H1 (cell line): ENCODE measurements at regions not wholly inside any gene's neighbourhood (a gene's known extent, or its start where the extent isn't known, plus 50 kb on each side); places are given as distances from the start of the nearest gene placed in this dataset.

Source experiments
- CTCF ChIA-PET: fragments of 300-600 bp; sonication (Branson Sonifier 250); formaldehyde crosslinking; loops from one replicate; lab custom pipeline; 2021; ENCODE audit not compliant: partially characterized antibody; lab: Charles Lee
- POLR2A ChIA-PET: fragments of 300-600 bp; sonication (Branson Sonifier 250); formaldehyde crosslinking; loops from one replicate; lab custom pipeline; 2021; ENCODE audit warnings: inconsistent platforms; ENCODE audit not compliant: partially characterized antibody; lab: Charles Lee
- DNase-seq, 2 experiments: peaks; one replicate each; pipeline versions ENCODE4 v3.0.0 to v3.0.0-alpha.2; 2010 to 2022; ENCODE audit warnings: low spot score in 2 of 2, low read depth in 1 of 2, mixed read lengths in 1 of 2
- FAIRE-seq: peaks from 2 replicates; lab custom pipeline; 2011; peaks lifted over from hg19 to GRCh38; lab: Jason Lieb, UNC
- H2AFZ ChIP-seq: 2 replicates; pipeline ENCODE4 v1.8.1; 2012; ENCODE audit warnings: low read length, inconsistent platforms
- H2AK5ac ChIP-seq: 2 replicates; pipeline ENCODE4 v1.6.1; 2013; ENCODE audit warnings: low read depth, low read length
- H2BK120ac ChIP-seq: replicated peaks from 2 replicates; pipeline ENCODE3; 2013; ENCODE audit warnings: low read depth, low read length, inconsistent platforms
- H2BK12ac ChIP-seq: 2 replicates; pipeline ENCODE4 v1.6.1; 2013; ENCODE audit warnings: low read depth, low read length
- H2BK15ac ChIP-seq: 2 replicates; pipeline ENCODE4 v1.6.1; 2013; ENCODE audit warnings: low read length
- H2BK20ac ChIP-seq: 2 replicates; pipeline ENCODE4 v1.6.1; 2013; ENCODE audit warnings: low read length
- H2BK5ac ChIP-seq: 2 replicates; pipeline ENCODE4 v1.6.1; 2013; ENCODE audit warnings: low read depth, low read length
- H3K14ac ChIP-seq: 2 replicates; pipeline ENCODE4 v1.6.1; 2013; ENCODE audit warnings: inconsistent platforms; ENCODE audit not compliant: insufficient read length
- H3K18ac ChIP-seq: 2 replicates; pipeline ENCODE4 v1.6.1; 2013; ENCODE audit warnings: low read length; ENCODE audit errors: extremely low read depth
- H3K23ac ChIP-seq: 2 replicates; pipeline ENCODE4 v1.6.1; 2013; ENCODE audit warnings: inconsistent platforms; ENCODE audit not compliant: insufficient read length
- H3K23me2 ChIP-seq: 2 replicates; pipeline ENCODE4 v1.6.1; 2013; ENCODE audit warnings: low read depth, low read length
- H3K27ac ChIP-seq: 2 replicates; pipeline ENCODE4 v1.6.1; 2011; ENCODE audit warnings: low read depth, low read length, inconsistent platforms
- H3K27me3 ChIP-seq, 4 experiments: replicated peaks in 1 of 4; 1 replicate in 1 of 4; 2 replicates in 3 of 4; pipeline versions ENCODE4 v1.6.1 to v1.8.1; 2011 to 2013; ENCODE audit warnings: low read length in 3 of 4, mild to moderate bottlenecking in 3 of 4, inconsistent platforms in 2 of 4, mixed read lengths in 2 of 4, moderate library complexity in 1 of 4; ENCODE audit not compliant: control insufficient read depth in 3 of 4, insufficient read depth in 3 of 4; ENCODE audit errors: extremely low read depth in 1 of 4
- H3K36me3 ChIP-seq, 4 experiments: 2 replicates each; pipeline versions ENCODE4 v1.6.1 to v1.8.1; 2011 to 2013; ENCODE audit warnings: mild to moderate bottlenecking in 4 of 4, low read length in 3 of 4, moderate library complexity in 2 of 4, control low read depth in 1 of 4, inconsistent platforms in 1 of 4; ENCODE audit not compliant: insufficient read depth in 4 of 4, control insufficient read depth in 2 of 4
- H3K4ac ChIP-seq: replicated peaks from 2 replicates; pipeline ENCODE3; 2013; ENCODE audit warnings: low read length, low read depth, mixed read lengths, inconsistent platforms; ENCODE audit not compliant: insufficient read length
- H3K4me1 ChIP-seq, 4 experiments: replicated peaks in 1 of 4; 1 replicate in 1 of 4; 2 replicates in 3 of 4; pipeline versions ENCODE4 v1.6.1 to v1.8.1; 2011 to 2013; ENCODE audit warnings: low read length in 3 of 4, inconsistent platforms in 2 of 4, mixed read lengths in 1 of 4; ENCODE audit not compliant: insufficient read depth in 4 of 4, control insufficient read depth in 3 of 4
- H3K4me2 ChIP-seq, 2 experiments: 2 replicates each; pipeline versions ENCODE4 v1.6.1 to v1.8.1; 2011 to 2013; ENCODE audit warnings: low read depth in 2 of 2, low read length in 2 of 2, control low read depth in 1 of 2, inconsistent platforms in 1 of 2, mild to moderate bottlenecking in 1 of 2; ENCODE audit not compliant: insufficient read depth in 1 of 2
- H3K4me3 ChIP-seq, 4 experiments: fragments of 200-600, 300-600 bp in 1 of 4; sonication (generic), shearing (Covaris generic), sonication (Bioruptor Twin) in 1 of 4; 2 replicates each; pipeline versions ENCODE4 v1.5.1 to v1.8.1; 2011 to 2016; ENCODE audit warnings: low read length in 4 of 4, low read depth in 3 of 4, control low read depth in 2 of 4, inconsistent platforms in 2 of 4, mild to moderate bottlenecking in 2 of 4, mixed read lengths in 1 of 4, moderate library complexity in 1 of 4; ENCODE audit not compliant: insufficient read depth in 2 of 4; ENCODE audit errors: extremely low read depth in 1 of 4
- H3K56ac ChIP-seq: replicated peaks from 2 replicates; pipeline ENCODE3; 2013; ENCODE audit warnings: low read depth, mild to moderate bottlenecking, mixed read lengths, low read length, inconsistent platforms; ENCODE audit not compliant: insufficient read length
- H3K79me1 ChIP-seq: 2 replicates; pipeline ENCODE4 v1.6.1; 2013; ENCODE audit warnings: low read depth, low read length, control low read depth
- H3K79me2 ChIP-seq, 2 experiments: 2 replicates each; pipeline versions ENCODE4 v1.6.1 to v1.8.1; 2012 to 2013; ENCODE audit warnings: low read length in 2 of 2, mild to moderate bottlenecking in 2 of 2, inconsistent platforms in 1 of 2; ENCODE audit not compliant: insufficient read depth in 2 of 2, control insufficient read depth in 1 of 2
- H3K9ac ChIP-seq, 4 experiments: replicated peaks in 1 of 4; 1 replicate in 1 of 4; 2 replicates in 3 of 4; pipeline versions ENCODE4 v1.6.1 to v1.8.1; 2011 to 2013; ENCODE audit warnings: low read depth in 3 of 4, low read length in 3 of 4, control low read depth in 2 of 4, mild to moderate bottlenecking in 2 of 4, moderate library complexity in 2 of 4, inconsistent platforms in 1 of 4; ENCODE audit errors: extremely low read depth in 1 of 4
- H3K9me3 ChIP-seq, 2 experiments: 2 replicates each; pipeline versions ENCODE4 v1.6.1 to v1.8.1; 2012 to 2013; ENCODE audit warnings: mild to moderate bottlenecking in 2 of 2, moderate library complexity in 2 of 2, control low read depth in 1 of 2, inconsistent platforms in 1 of 2, low read depth in 1 of 2, low read length in 1 of 2, mixed read lengths in 1 of 2; ENCODE audit not compliant: insufficient read depth in 2 of 2
- H4K20me1 ChIP-seq, 2 experiments: replicated peaks in 1 of 2; 2 replicates each; pipeline versions ENCODE3 to v1.8.1; 2011 to 2013; ENCODE audit warnings: inconsistent platforms in 2 of 2, low read length in 2 of 2, mild to moderate bottlenecking in 1 of 2; ENCODE audit not compliant: insufficient read depth in 2 of 2, control insufficient read depth in 1 of 2
- H4K5ac ChIP-seq: 2 replicates; pipeline ENCODE4 v1.6.1; 2013; ENCODE audit warnings: low read length, low read depth, mixed read lengths, inconsistent platforms; ENCODE audit not compliant: insufficient read length
- H4K8ac ChIP-seq: 2 replicates; pipeline ENCODE4 v1.8.0; 2013; ENCODE audit warnings: mild to moderate bottlenecking, moderate library complexity, low read length, inconsistent platforms; ENCODE audit not compliant: insufficient read depth; ENCODE audit errors: extremely low read depth
- H4K91ac ChIP-seq: replicated peaks from 2 replicates; pipeline ENCODE3; 2013; ENCODE audit warnings: low read length, mixed read lengths, inconsistent platforms; ENCODE audit not compliant: insufficient read length
- EP300 ChIP-seq, 2 experiments: IDR thresholded peaks; 1 replicate in 1 of 2; 2 replicates in 1 of 2; pipeline ENCODE4 v1.6.1; 2011 to 2012; ENCODE audit warnings: low read depth in 2 of 2, low read length in 2 of 2, mild to moderate bottlenecking in 2 of 2, borderline replicate concordance in 1 of 2, inconsistent platforms in 1 of 2, moderate library complexity in 1 of 2
- KDM4A ChIP-seq: IDR thresholded peaks from one replicate; pipeline ENCODE4 v1.7.1; 2012; ENCODE audit warnings: low read depth, mild to moderate bottlenecking, moderate library complexity, low read length, inconsistent platforms; ENCODE audit not compliant: severe bottlenecking
- POU5F1 ChIP-seq: IDR thresholded peaks from 2 replicates; pipeline ENCODE4 v1.6.1; 2011; ENCODE audit warnings: low read depth, mild to moderate bottlenecking, low read length, moderate library complexity
- SIN3A ChIP-seq, 2 experiments: IDR thresholded peaks in 1 of 2; conservative IDR thresholded peaks in 1 of 2; 2 replicates each; pipeline ENCODE4 v1.6.1; 2011 to 2012; ENCODE audit warnings: low read length in 2 of 2, improper control_type of control experiment in 1 of 2, low read depth in 1 of 2, mild to moderate bottlenecking in 1 of 2
- SP1 ChIP-seq: IDR thresholded peaks from 2 replicates; pipeline ENCODE4 v1.6.1; 2011; ENCODE audit warnings: low read depth, low read length
- TAF1 ChIP-seq: IDR thresholded peaks from 2 replicates; pipeline ENCODE4 v1.6.1; 2011; ENCODE audit warnings: mild to moderate bottlenecking, low read depth, low read length
- TEAD4 ChIP-seq: IDR thresholded peaks from 2 replicates; pipeline ENCODE4 v1.6.1; 2012; ENCODE audit warnings: low read depth, low read length, inconsistent platforms, mixed read lengths
- WGBS, 2 experiments: shearing (Covaris generic) in 1 of 2; methylation state at CpG; one replicate each; pipeline versions ENCODE4 v1.1.6 to v1.1.7; 2013 to 2015; ENCODE audit warnings: low lambda C conversion rate in 2 of 2, mixed read lengths in 2 of 2, inconsistent platforms in 1 of 2, low coverage in 1 of 2, missing lambda C conversion rate in 1 of 2; ENCODE audit not compliant: insufficient replicate concordance in 2 of 2, insufficient coverage in 1 of 2, insufficient read length in 1 of 2; ENCODE audit errors: extremely low coverage in 1 of 2, missing lambda C conversion rate in 1 of 2; 5-methylcytosine and 5-hydroxymethylcytosine counted together

- no peak overlapping the region for H2BK20ac ChIP-seq
- H3K23ac ChIP-seq, result no peak overlapping the region
- H3K56ac ChIP-seq, result no peak overlapping the region
- H2BK120ac ChIP-seq, result no peak overlapping the region
- H3K79me2 ChIP-seq, result no peaks in the 10 kb centered on the region
- no peaks in the 10 kb centered on the region for H4K20me1 ChIP-seq
- no peak overlapping the region for H3K4ac ChIP-seq
- 0 out of 2 replicates have a peak overlapping the region, but pooled peaks have one; percentile 61 for H2BK12ac ChIP-seq
- no peak overlapping the region for H3K14ac ChIP-seq
- H3K4me3 ChIP-seq, result no peak overlapping the region
- ChIA-PET POLR2A (no interaction called here), CTCF (interaction anchor here (0.7 to 13.7 kb wide), 13 partner anchors 10 to 189 kb away, joined by 3 to 192 read pairs (median 5); no protein-coding TSS in a partner anchor)
- no peak overlapping the region for H2AFZ ChIP-seq
- H3K27ac ChIP-seq, result no peak overlapping the region
- no peaks in the 10 kb centered on the region for H3K79me1 ChIP-seq
- H2BK5ac ChIP-seq, result no peak overlapping the region
- H4K8ac ChIP-seq, result no peak overlapping the region
- H4K91ac ChIP-seq, result no peak overlapping the region
- no peaks in the 10 kb centered on the region for H3K27me3 ChIP-seq
- no peak overlapping the region for H3K18ac ChIP-seq
- WGBS, 2 experiments, result 90% methylated on average over 7 of the region's 7 CpGs; no CpG with 5 or more reads in 1 of the 2 experiments
- no peaks in the 10 kb centered on the region for H3K9me3 ChIP-seq
- no peak overlapping the region for H3K9ac ChIP-seq
- H3K36me3 ChIP-seq, result no peaks in the 10 kb centered on the region
- H2AK5ac ChIP-seq, result no peak overlapping the region
- DNase-seq, result no peak
- no peak overlapping the region for H3K4me2 ChIP-seq
- no peak overlapping the region for H4K5ac ChIP-seq
- H3K4me1 ChIP-seq, result peaks cover 5 to 17% (median 13%) of the 10 kb centered on the region in 4 experiments; a peak in 6 of 7 replicates
- H2BK15ac ChIP-seq, result no peak overlapping the region
- no peak for FAIRE-seq
- H3K23me2 ChIP-seq, result no peaks in the 10 kb centered on the region
- no peak for TF ChIP-seq TAF1
- TF ChIP-seq KDM4A, result no peak
- no peak for TF ChIP-seq POU5F1
- no peak for TF ChIP-seq SP1
- TF ChIP-seq SIN3A (conservative IDR thresholded peaks at IDR 0.05 in 1 of 2, IDR thresholded peaks at IDR 0.05 in 1 of 2; ENCODE audit: low read depth in 1 of 2, low read length in 2 of 2), result no peak
- TF ChIP-seq TEAD4, result no peak
- no peak for TF ChIP-seq EP300 (IDR thresholded peaks at IDR 0.05; ENCODE audit: borderline replicate concordance in 1 of 2, low read depth in 2 of 2, low read length in 2 of 2)
Measured at GRCh38 chr5:168217497-168217896, 73.9 kb upstream of the WWC1 start.
